IMR-90 (cell line): ENCODE measurements at regions not wholly inside any gene's neighbourhood (a gene's known extent, or its start where the extent isn't known, plus 50 kb on each side); places are given as distances from the start of the nearest gene placed in this dataset.

Source experiments
- CEBPB ChIP-seq: IDR thresholded peaks from 2 replicates; pipeline ENCODE4 v1.6.1; 2012; ENCODE audit warnings: low read depth, low read length, improper control_type of control experiment
- CHD1 ChIP-seq: IDR thresholded peaks from 2 replicates; pipeline ENCODE4 v1.6.1; 2012; ENCODE audit warnings: low read depth, low read length, improper control_type of control experiment
- MAFK ChIP-seq: IDR thresholded peaks from 2 replicates; pipeline ENCODE4 v1.6.1; 2012; ENCODE audit warnings: low read depth, low read length, improper control_type of control experiment
- POLR2A ChIP-seq: IDR thresholded peaks from 2 replicates; pipeline ENCODE4 v1.6.1; 2012; ENCODE audit warnings: mild to moderate bottlenecking, low read depth, low read length
- RAD21 ChIP-seq: IDR thresholded peaks from 2 replicates; pipeline ENCODE4 v1.6.1; 2012; ENCODE audit warnings: low read length, improper control_type of control experiment
- RCOR1 ChIP-seq: IDR thresholded peaks from 2 replicates; pipeline ENCODE4 v1.6.1; 2012; ENCODE audit warnings: mild to moderate bottlenecking, low read length, improper control_type of control experiment; ENCODE audit not compliant: insufficient replicate concordance
- TF ChIP-seq, protein P1 (sequence below): conservative IDR thresholded peaks from 2 replicates; pipeline ENCODE4 v1.5.1; 2012; ENCODE audit warnings: mild to moderate bottlenecking, low read depth, low read length, improper control_type of control experiment
- TF ChIP-seq, protein P2 (sequence below): fragments of 150-350 bp; IDR thresholded peaks from 2 replicates; pipeline ENCODE4 v1.6.1; 2017; ENCODE audit warnings: mild to moderate bottlenecking, antibody characterized with exemption, low read length, low read depth

DNA sequence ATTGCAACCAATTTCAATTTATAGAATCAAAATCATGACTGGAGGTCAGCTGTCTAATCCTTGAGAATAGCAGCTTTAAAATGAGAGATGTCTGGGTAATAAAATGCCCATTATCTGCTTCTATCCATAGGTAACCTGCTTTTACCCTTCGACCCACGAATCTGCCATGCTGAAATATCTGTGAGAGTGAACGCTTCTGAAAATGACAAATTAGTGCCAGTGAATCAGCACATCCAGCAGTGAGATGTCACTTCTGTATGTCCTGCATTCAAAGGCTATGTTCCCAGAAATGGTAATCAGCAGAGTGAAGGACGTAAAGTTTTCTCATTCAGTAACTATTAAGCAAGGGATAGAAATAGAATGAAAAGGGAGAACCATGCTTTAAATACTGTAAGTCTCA lies 532.4 kb upstream of the ITGA1 start:
- TF ChIP-seq, protein P1, sequence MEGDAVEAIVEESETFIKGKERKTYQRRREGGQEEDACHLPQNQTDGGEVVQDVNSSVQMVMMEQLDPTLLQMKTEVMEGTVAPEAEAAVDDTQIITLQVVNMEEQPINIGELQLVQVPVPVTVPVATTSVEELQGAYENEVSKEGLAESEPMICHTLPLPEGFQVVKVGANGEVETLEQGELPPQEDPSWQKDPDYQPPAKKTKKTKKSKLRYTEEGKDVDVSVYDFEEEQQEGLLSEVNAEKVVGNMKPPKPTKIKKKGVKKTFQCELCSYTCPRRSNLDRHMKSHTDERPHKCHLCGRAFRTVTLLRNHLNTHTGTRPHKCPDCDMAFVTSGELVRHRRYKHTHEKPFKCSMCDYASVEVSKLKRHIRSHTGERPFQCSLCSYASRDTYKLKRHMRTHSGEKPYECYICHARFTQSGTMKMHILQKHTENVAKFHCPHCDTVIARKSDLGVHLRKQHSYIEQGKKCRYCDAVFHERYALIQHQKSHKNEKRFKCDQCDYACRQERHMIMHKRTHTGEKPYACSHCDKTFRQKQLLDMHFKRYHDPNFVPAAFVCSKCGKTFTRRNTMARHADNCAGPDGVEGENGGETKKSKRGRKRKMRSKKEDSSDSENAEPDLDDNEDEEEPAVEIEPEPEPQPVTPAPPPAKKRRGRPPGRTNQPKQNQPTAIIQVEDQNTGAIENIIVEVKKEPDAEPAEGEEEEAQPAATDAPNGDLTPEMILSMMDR: no peak
- TF ChIP-seq POLR2A (no peak), RCOR1 (no peak), CHD1 (no peak), MAFK (no peak), CEBPB (no peak), RAD21 (no peak)
- TF ChIP-seq, protein P2, sequence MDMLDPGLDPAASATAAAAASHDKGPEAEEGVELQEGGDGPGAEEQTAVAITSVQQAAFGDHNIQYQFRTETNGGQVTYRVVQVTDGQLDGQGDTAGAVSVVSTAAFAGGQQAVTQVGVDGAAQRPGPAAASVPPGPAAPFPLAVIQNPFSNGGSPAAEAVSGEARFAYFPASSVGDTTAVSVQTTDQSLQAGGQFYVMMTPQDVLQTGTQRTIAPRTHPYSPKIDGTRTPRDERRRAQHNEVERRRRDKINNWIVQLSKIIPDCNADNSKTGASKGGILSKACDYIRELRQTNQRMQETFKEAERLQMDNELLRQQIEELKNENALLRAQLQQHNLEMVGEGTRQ: no peak
